ENCODE measurements at regions not wholly inside any gene's neighbourhood (a gene's known extent, or its start where the extent isn't known, plus 50 kb on each side); places are given as distances from the start of the nearest gene placed in this dataset.

DNA sequence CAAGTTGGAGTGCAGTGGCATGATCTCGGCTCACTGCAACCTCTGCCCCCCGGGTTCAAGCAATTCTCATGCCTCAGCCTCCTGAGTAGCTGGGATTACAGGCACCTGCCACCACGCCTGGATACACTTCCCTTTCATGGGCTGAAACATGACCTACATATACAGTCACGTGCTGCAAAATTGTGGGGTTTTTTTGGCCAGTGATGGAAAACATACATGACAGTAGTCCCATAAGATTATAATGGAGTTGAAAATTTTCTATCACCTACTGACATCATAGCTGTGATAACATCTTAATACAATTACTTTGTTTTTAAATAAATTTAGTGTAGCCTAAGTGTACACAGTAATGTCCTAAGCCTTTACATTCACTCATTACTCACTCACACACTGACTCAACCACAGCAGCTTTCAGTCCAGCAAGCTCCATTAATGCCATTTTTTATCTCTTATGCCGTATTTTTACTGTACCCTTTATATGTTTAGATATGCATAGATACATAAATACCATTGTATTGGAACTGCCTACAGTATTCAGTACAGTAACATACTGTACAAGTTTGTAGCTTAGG, 79.9 kb upstream of the TMEM196 start (continued):
- TF ChIP-seq PHF8 (conservative IDR thresholded peaks at IDR 0.05; ENCODE audit: low read depth, low read length) (no peak), MAFK (IDR thresholded peaks at IDR 0.05; ENCODE audit: low read depth, low read length) (no peak)

All from H1 (cell line).